DOHH2 (cell line): ENCODE measurements at regions not wholly inside any gene's neighbourhood (a gene's known extent, or its start where the extent isn't known, plus 50 kb on each side); places are given as distances from the start of the nearest gene placed in this dataset.

Experiments
- EZH2phosphoT487 ChIP-seq: fragments of 200-600 bp; sonication (generic); IDR thresholded peaks from 2 replicates; pipeline ENCODE4 v1.6.1; 2017; ENCODE audit warnings: borderline replicate concordance, mild to moderate bottlenecking, antibody characterized with exemption, low read length, moderate library complexity, mixed read lengths
- TF ChIP-seq, protein P1 (sequence below): fragments of 200-600 bp; sonication (generic); IDR thresholded peaks from one replicate; pipeline ENCODE4 v1.5.1; 2014; ENCODE audit warnings: antibody characterized with exemption, mild to moderate bottlenecking, low read depth, low read length; ENCODE audit not compliant: poor library complexity, severe bottlenecking

DNA sequence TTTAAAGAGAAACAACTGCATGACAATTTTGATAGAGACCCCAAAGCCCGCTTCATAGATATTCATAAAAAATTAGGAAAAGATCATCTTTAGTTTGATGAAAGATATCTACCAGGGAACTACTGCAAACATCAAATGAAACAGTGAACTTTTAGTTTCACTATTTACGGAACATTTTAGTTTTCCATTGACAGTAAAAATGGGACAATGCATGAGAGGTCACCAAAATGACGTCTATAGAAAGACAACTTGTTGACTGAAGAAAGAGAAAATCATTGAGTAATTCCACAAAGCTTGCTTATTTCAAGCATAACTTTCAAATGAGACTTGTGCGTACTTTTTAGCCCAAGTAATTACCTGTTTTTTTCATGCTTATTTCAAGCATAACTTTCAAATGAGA, 411.4 kb downstream of the HLX start:
- TF ChIP-seq, protein P1, sequence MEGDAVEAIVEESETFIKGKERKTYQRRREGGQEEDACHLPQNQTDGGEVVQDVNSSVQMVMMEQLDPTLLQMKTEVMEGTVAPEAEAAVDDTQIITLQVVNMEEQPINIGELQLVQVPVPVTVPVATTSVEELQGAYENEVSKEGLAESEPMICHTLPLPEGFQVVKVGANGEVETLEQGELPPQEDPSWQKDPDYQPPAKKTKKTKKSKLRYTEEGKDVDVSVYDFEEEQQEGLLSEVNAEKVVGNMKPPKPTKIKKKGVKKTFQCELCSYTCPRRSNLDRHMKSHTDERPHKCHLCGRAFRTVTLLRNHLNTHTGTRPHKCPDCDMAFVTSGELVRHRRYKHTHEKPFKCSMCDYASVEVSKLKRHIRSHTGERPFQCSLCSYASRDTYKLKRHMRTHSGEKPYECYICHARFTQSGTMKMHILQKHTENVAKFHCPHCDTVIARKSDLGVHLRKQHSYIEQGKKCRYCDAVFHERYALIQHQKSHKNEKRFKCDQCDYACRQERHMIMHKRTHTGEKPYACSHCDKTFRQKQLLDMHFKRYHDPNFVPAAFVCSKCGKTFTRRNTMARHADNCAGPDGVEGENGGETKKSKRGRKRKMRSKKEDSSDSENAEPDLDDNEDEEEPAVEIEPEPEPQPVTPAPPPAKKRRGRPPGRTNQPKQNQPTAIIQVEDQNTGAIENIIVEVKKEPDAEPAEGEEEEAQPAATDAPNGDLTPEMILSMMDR, result no peak
- no peak for TF ChIP-seq EZH2phosphoT487
